Naive thymus-derived CD4-positive, alpha-beta T cell (primary cell): ENCODE measurements at regions not wholly inside any gene's neighbourhood (a gene's known extent, or its start where the extent isn't known, plus 50 kb on each side); places are given as distances from the start of the nearest gene placed in this dataset.

Experiments used
- ATAC-seq: fragments of 150-1000 bp; cut with Tn5 transposase; 2 replicates; pipeline ENCODE4 v1.10.0; 2021; ENCODE audit warnings: mild to moderate bottlenecking, moderate library complexity
- CTCF ChIA-PET: fragments of 350-600 bp; sonication (Branson Sonifier 250); formaldehyde crosslinking; loops from one replicate; lab custom pipeline; 2021; ENCODE audit warnings: antibody characterized with exemption; lab: Charles Lee
- POLR2A ChIA-PET: fragments of 350-600 bp; sonication (Branson Sonifier 250); formaldehyde crosslinking; loops from one replicate; lab custom pipeline; 2021; ENCODE audit warnings: antibody characterized with exemption, inconsistent platforms; lab: Charles Lee
- DNase-seq, 9 donors: peaks; one replicate each; pipeline versions ENCODE4 v3.0.0 to v3.0.0-alpha.2; 2020 to 2022; ENCODE audit warnings: mixed read lengths in 1 of 9
- H3K27ac ChIP-seq: one replicate; pipeline ENCODE4 v1.7.0; 2013; ENCODE audit warnings: mild to moderate bottlenecking, low read depth, low read length, moderate library complexity
- H3K27me3 ChIP-seq, 2 donors: one replicate each; pipeline ENCODE4 v1.7.0; 2013; ENCODE audit warnings: low read length in 2 of 2, mild to moderate bottlenecking in 2 of 2, moderate library complexity in 2 of 2; ENCODE audit not compliant: control insufficient read depth in 2 of 2, insufficient read depth in 2 of 2
- H3K36me3 ChIP-seq, 3 experiments: 1 replicate in 2 of 3; 2 replicates in 1 of 3; pipeline ENCODE4 v1.7.0; 2013; ENCODE audit warnings: low read length in 3 of 3, mild to moderate bottlenecking in 3 of 3, moderate library complexity in 1 of 3; ENCODE audit not compliant: insufficient read depth in 3 of 3, control insufficient read depth in 2 of 3
- H3K4me1 ChIP-seq, 2 donors: one replicate each; pipeline ENCODE4 v1.7.0; 2013; ENCODE audit warnings: low read length in 2 of 2, mild to moderate bottlenecking in 2 of 2, moderate library complexity in 1 of 2; ENCODE audit not compliant: control insufficient read depth in 2 of 2, insufficient read depth in 2 of 2
- H3K4me3 ChIP-seq: 2 replicates; pipeline ENCODE4 v1.7.0; 2013; ENCODE audit warnings: mild to moderate bottlenecking, low read length
- H3K9me3 ChIP-seq, 3 experiments: 1 replicate in 2 of 3; 2 replicates in 1 of 3; pipeline ENCODE4 v1.7.0; 2013; ENCODE audit warnings: low read length in 3 of 3; ENCODE audit not compliant: control insufficient read depth in 2 of 3
- H3K27ac Mint-ChIP-seq, 9 donors: one replicate each; pipeline ENCODE4 v1.8.0; 2020 to 2022; ENCODE audit warnings: mixed read lengths in 9 of 9, mild to moderate bottlenecking in 8 of 9, moderate library complexity in 5 of 9, inconsistent platforms in 2 of 9
- H3K27me3 Mint-ChIP-seq, 5 donors: one replicate each; pipeline ENCODE4 v1.8.0; 2021 to 2022; ENCODE audit warnings: mixed read lengths in 5 of 5, mild to moderate bottlenecking in 1 of 5
- H3K36me3 Mint-ChIP-seq, 5 donors: one replicate each; pipeline ENCODE4 v1.8.0; 2020 to 2022; ENCODE audit warnings: mixed read lengths in 5 of 5, mild to moderate bottlenecking in 3 of 5, inconsistent platforms in 1 of 5
- H3K4me1 Mint-ChIP-seq, 7 donors: one replicate each; pipeline ENCODE4 v1.8.0; 2020 to 2022; ENCODE audit warnings: mixed read lengths in 7 of 7, mild to moderate bottlenecking in 3 of 7, inconsistent platforms in 1 of 7
- H3K4me3 Mint-ChIP-seq, 10 donors: one replicate each; pipeline ENCODE4 v1.8.0; 2020 to 2022; ENCODE audit warnings: mild to moderate bottlenecking in 10 of 10, mixed read lengths in 10 of 10, moderate library complexity in 6 of 10, inconsistent platforms in 2 of 10
- H3K9me3 Mint-ChIP-seq, 11 donors: one replicate each; pipeline ENCODE4 v1.8.0; 2020 to 2022; ENCODE audit warnings: mixed read lengths in 11 of 11, mild to moderate bottlenecking in 4 of 11, inconsistent platforms in 1 of 11, moderate library complexity in 1 of 11
- intact Hi-C, 2 donors: fragments of 100-400 bp; cut with micrococcal nuclease; formaldehyde crosslinking; loops; one replicate each; pipeline ENCODE4 v1.15.1; 2023

- H3K9me3 Mint-ChIP-seq = peaks cover 0 to 11% (median 0%) of the 10 kb centered on the region in 11 donors
- intact Hi-C loops = no loop called here
Measured at GRCh38 chr1:189435398-189435797, 1042.3 kb downstream of the BRINP3 start.

GRCh38 chr1:189438808-189439207 is 1038.9 kb downstream of the BRINP3 start:
- POLR2A ChIA-PET = no interaction called here
- H3K27ac ChIP-seq = no peak overlapping the region
- Mint-ChIP-seq H3K9me3 (peaks cover 0 to 9% (median 0%) of the 10 kb centered on the region in 11 donors), H3K36me3 (no peaks in the 10 kb centered on the region), H3K27me3 (no peaks in the 10 kb centered on the region), H3K4me3 (no peak overlapping the region), H3K27ac (no peak overlapping the region), H3K4me1 (no peaks in the 10 kb centered on the region)
- intact Hi-C loops = no loop called here
- H3K4me3 ChIP-seq = no peak overlapping the region
- no peaks in the 10 kb centered on the region for H3K4me1 ChIP-seq
- no peak for ATAC-seq
- DNase-seq = no peak
- CTCF ChIA-PET = no interaction called here
- no peaks in the 10 kb centered on the region for H3K9me3 ChIP-seq
- no peaks in the 10 kb centered on the region for H3K27me3 ChIP-seq
- H3K36me3 ChIP-seq = no peaks in the 10 kb centered on the region

More at GRCh38 chr1:189435398-189435797, 1042.3 kb downstream of the BRINP3 start:
- Histone ChIP-seq H3K27ac (no peak overlapping the region), H3K36me3 (no peaks in the 10 kb centered on the region), H3K9me3 (no peaks in the 10 kb centered on the region), H3K4me3 (no peak overlapping the region), H3K27me3 (no peaks in the 10 kb centered on the region), H3K4me1 (no peaks in the 10 kb centered on the region)
- ChIA-PET CTCF (no interaction called here), POLR2A (no interaction called here)
- H3K4me1 Mint-ChIP-seq = no peaks in the 10 kb centered on the region
- no peaks in the 10 kb centered on the region for H3K27me3 Mint-ChIP-seq
- H3K27ac Mint-ChIP-seq = no peak overlapping the region
- no peaks in the 10 kb centered on the region for H3K36me3 Mint-ChIP-seq
- no peak overlapping the region for H3K4me3 Mint-ChIP-seq
- ATAC-seq (no peak), DNase-seq (no peak)

GRCh38 chr1:189463166-189463565 is 1014.5 kb downstream of the BRINP3 start:
- DNase-seq = no peak
- CTCF ChIA-PET = interaction anchor here (0.5 kb wide), 1 partner anchor 23 kb away, joined by 3 read pairs; no protein-coding TSS in a partner anchor
- Histone ChIP-seq H3K4me3 (no peak overlapping the region), H3K4me1 (no peaks in the 10 kb centered on the region), H3K27ac (no peak overlapping the region), H3K27me3 (no peaks in the 10 kb centered on the region), H3K36me3 (no peaks in the 10 kb centered on the region), H3K9me3 (no peaks in the 10 kb centered on the region)
- H3K4me3 Mint-ChIP-seq = no peak overlapping the region
- H3K27ac Mint-ChIP-seq = no peak overlapping the region
- peaks cover 0 to 5% (median 0%) of the 10 kb centered on the region in 5 donors for H3K36me3 Mint-ChIP-seq
- H3K4me1 Mint-ChIP-seq = no peaks in the 10 kb centered on the region
- intact Hi-C loops = no loop called here
- no peaks in the 10 kb centered on the region for H3K27me3 Mint-ChIP-seq
- POLR2A ChIA-PET = no interaction called here
- peaks cover 0 to 28% (median 10%) of the 10 kb centered on the region in 11 donors for H3K9me3 Mint-ChIP-seq
- ATAC-seq = no peak

GRCh38 chr1:189496768-189497167 is 980.9 kb downstream of the BRINP3 start:
- Histone ChIP-seq H3K27me3 (no peaks in the 10 kb centered on the region), H3K36me3 (no peaks in the 10 kb centered on the region), H3K4me1 (no peaks in the 10 kb centered on the region), H3K4me3 (no peak overlapping the region), H3K9me3 (no peaks in the 10 kb centered on the region), H3K27ac (no peak overlapping the region)
- Mint-ChIP-seq H3K36me3 (no peaks in the 10 kb centered on the region), H3K27ac (no peak overlapping the region), H3K27me3 (no peaks in the 10 kb centered on the region), H3K9me3 (peaks cover 0 to 35% (median 5%) of the 10 kb centered on the region in 11 donors), H3K4me3 (no peak overlapping the region), H3K4me1 (no peaks in the 10 kb centered on the region)
- CTCF ChIA-PET = no interaction called here
- POLR2A ChIA-PET = no interaction called here
- ATAC-seq (no peak), DNase-seq (no peak)
- intact Hi-C loops = no loop called here

GRCh38 chr1:189499736-189500135 is 977.9 kb downstream of the BRINP3 start:
- ChIA-PET CTCF (no interaction called here), POLR2A (no interaction called here)
- H3K4me1 Mint-ChIP-seq = no peaks in the 10 kb centered on the region
- ATAC-seq = no peak
- no peak overlapping the region for H3K27ac ChIP-seq
- no peaks in the 10 kb centered on the region for H3K27me3 Mint-ChIP-seq
- no peak overlapping the region for H3K4me3 Mint-ChIP-seq
- H3K4me1 ChIP-seq = no peaks in the 10 kb centered on the region
- no peaks in the 10 kb centered on the region for H3K27me3 ChIP-seq
- no peak for DNase-seq
- no peaks in the 10 kb centered on the region for H3K36me3 Mint-ChIP-seq
- H3K9me3 Mint-ChIP-seq = peaks cover 0 to 39% (median 7%) of the 10 kb centered on the region in 11 donors
- H3K9me3 ChIP-seq = no peaks in the 10 kb centered on the region
- no peaks in the 10 kb centered on the region for H3K36me3 ChIP-seq
- H3K27ac Mint-ChIP-seq = no peak overlapping the region
- intact Hi-C loops = no loop called here
- no peak overlapping the region for H3K4me3 ChIP-seq

GRCh38 chr1:189500778-189501177 is 976.9 kb downstream of the BRINP3 start:
- CTCF ChIA-PET = no interaction called here
- H3K27me3 ChIP-seq = no peaks in the 10 kb centered on the region
- no peak overlapping the region for H3K4me3 Mint-ChIP-seq
- H3K9me3 Mint-ChIP-seq = peaks cover 0 to 41% (median 7%) of the 10 kb centered on the region in 11 donors
- no peaks in the 10 kb centered on the region for H3K36me3 Mint-ChIP-seq
- H3K36me3 ChIP-seq = no peaks in the 10 kb centered on the region
- H3K4me1 ChIP-seq = no peaks in the 10 kb centered on the region
- no peaks in the 10 kb centered on the region for H3K9me3 ChIP-seq
- no peak overlapping the region for H3K4me3 ChIP-seq
- POLR2A ChIA-PET = no interaction called here
- no peak overlapping the region for H3K27ac Mint-ChIP-seq
- ATAC-seq = no peak
- intact Hi-C loops = no loop called here
- no peaks in the 10 kb centered on the region for H3K4me1 Mint-ChIP-seq
- DNase-seq = no peak
- no peaks in the 10 kb centered on the region for H3K27me3 Mint-ChIP-seq
- no peak overlapping the region for H3K27ac ChIP-seq

GRCh38 chr1:189510827-189511226 is 966.8 kb downstream of the BRINP3 start:
- no peak overlapping the region for H3K27ac Mint-ChIP-seq
- no peak overlapping the region for H3K4me3 Mint-ChIP-seq
- peaks cover 0 to 11% (median 0%) of the 10 kb centered on the region in 3 experiments for H3K9me3 ChIP-seq
- ATAC-seq (no peak), DNase-seq (no peak)
- H3K36me3 ChIP-seq = no peaks in the 10 kb centered on the region
- intact Hi-C loops = no loop called here
- no peaks in the 10 kb centered on the region for H3K36me3 Mint-ChIP-seq
- ChIA-PET CTCF (no interaction called here), POLR2A (no interaction called here)
- no peak overlapping the region for H3K27ac ChIP-seq
- no peaks in the 10 kb centered on the region for H3K27me3 ChIP-seq
- H3K4me3 ChIP-seq = no peak overlapping the region
- no peaks in the 10 kb centered on the region for H3K4me1 Mint-ChIP-seq
- H3K4me1 ChIP-seq = no peaks in the 10 kb centered on the region
- peaks cover 3 to 38% (median 16%) of the 10 kb centered on the region in 11 donors for H3K9me3 Mint-ChIP-seq
- no peaks in the 10 kb centered on the region for H3K27me3 Mint-ChIP-seq
